ENCODE measurements at regions not wholly inside any gene's neighbourhood (a gene's known extent, or its start where the extent isn't known, plus 50 kb on each side); places are given as distances from the start of the nearest gene placed in this dataset.

DNA sequence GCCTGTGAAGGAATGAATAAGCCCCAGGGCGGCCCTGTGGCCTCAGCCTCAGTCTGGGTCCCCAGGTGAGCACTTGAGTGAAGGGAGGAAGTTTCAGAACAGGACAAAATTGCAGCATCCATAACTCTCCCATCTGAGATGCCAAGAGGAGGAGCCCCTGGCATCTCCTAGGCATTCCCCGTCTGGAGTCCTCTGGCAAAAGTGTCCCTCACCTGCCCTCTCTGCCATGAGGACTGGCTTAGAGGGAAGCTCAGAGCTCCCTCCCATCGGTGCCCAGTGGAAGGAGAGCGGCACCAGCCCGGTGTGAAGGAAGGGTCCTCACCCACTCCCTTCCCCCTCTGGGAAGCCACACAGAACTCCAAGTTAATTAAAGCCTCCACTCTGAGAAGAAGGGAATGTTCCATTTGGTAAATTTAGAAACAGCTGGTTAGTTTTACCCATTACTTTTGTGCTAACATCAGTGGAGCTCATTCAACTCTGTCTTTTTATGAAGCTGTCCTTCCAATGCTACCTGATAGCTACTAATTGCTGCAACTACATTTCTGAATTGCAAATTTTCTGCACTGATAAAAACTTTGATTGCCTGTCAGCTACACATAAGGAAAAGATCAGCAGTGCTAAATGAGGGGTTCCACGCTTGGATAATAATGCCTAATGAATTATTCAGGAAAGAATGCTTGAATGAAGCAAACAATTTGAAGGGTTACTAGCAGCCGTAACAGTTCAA, 123.3 kb upstream of the RCN1 start:
- H3K79me2 ChIP-seq (ENCODE audit: insufficient read depth, low read length) = no peaks in the 10 kb centered on the region
- H4K20me1 ChIP-seq (ENCODE audit: control insufficient read depth, insufficient read depth, insufficient read length) = no peaks in the 10 kb centered on the region
- H3K14ac ChIP-seq (ENCODE audit: insufficient read depth, low read length) = no peak overlapping the region
- H3T11ph ChIP-seq (ENCODE audit: low read length) = no peak overlapping the region
- no peaks in the 10 kb centered on the region for H3K9me3 ChIP-seq (ENCODE audit: control insufficient read depth, low read depth, low read length)
- peak overlapping the region in 1 of 3 experiments; percentile 70; a peak in 1 of 7 replicates for H3K27ac Mint-ChIP-seq
- H3K27me3 ChIP-seq (ENCODE audit: insufficient read depth, low read length) = no peaks in the 10 kb centered on the region; the same call in 1 of the 2 replicates
- H2AFZ ChIP-seq (ENCODE audit: low read length) = no peak overlapping the region
- H2BK120ac ChIP-seq (ENCODE audit: low read depth, low read length, poor library complexity, severe bottlenecking) = no peak overlapping the region
- no peak overlapping the region for H3K9ac ChIP-seq (ENCODE audit: extremely low read depth, insufficient read length, low read length)
- H3K4me1 Mint-ChIP-seq = no peaks in the 10 kb centered on the region
- WGBS (ENCODE audit: extremely low coverage, insufficient read length, low lambda C conversion rate) = no CpG with 5 or more reads among the region's 7 CpGs
- no peak overlapping the region for H3K27ac ChIP-seq (ENCODE audit: insufficient read length, low read depth, low read length)
- no peak overlapping the region for H3K23ac ChIP-seq (ENCODE audit: insufficient read length, low read depth, low read length)
- H4K91ac ChIP-seq (ENCODE audit: insufficient read length, low read depth, low read length) = no peak overlapping the region
- H2BK15ac ChIP-seq (ENCODE audit: low read depth, low read length) = no peak overlapping the region
- H3K9me3 Mint-ChIP-seq = peaks cover 16 to 21% of the 10 kb centered on the region in 2 experiments; a peak in 4 of 5 replicates
- no peak overlapping the region for H2BK20ac ChIP-seq (ENCODE audit: low read depth, low read length, poor library complexity, severe bottlenecking)
- no peaks in the 10 kb centered on the region for H3K4me1 ChIP-seq (ENCODE audit: insufficient read depth, low read length)
- no peaks in the 10 kb centered on the region for H3K23me2 ChIP-seq (ENCODE audit: insufficient read length, low read depth, low read length, poor library complexity, severe bottlenecking)
- H3K56ac ChIP-seq (ENCODE audit: insufficient read length, low read depth, low read length) = no peak overlapping the region
- H3K4ac ChIP-seq (ENCODE audit: low read depth, low read length) = no peak overlapping the region
- TF ChIP-seq CTCF (conservative IDR thresholded peaks at IDR 0.05) = no peak
- H4K8ac ChIP-seq (replicated peaks; ENCODE audit: insufficient read length, low read depth, low read length) = no peak overlapping the region
- H3K79me1 ChIP-seq (ENCODE audit: insufficient read depth, low read depth, low read length, poor library complexity, severe bottlenecking) = no peaks in the 10 kb centered on the region
- DNase-seq = no peak
- H3K18ac ChIP-seq (ENCODE audit: insufficient read length, low read depth, low read length) = no peak overlapping the region
- H3K27me3 Mint-ChIP-seq (ENCODE audit: low read depth) = peaks cover under 1% of the 10 kb centered on the region
- H2BK12ac ChIP-seq (ENCODE audit: insufficient read length, low read depth, low read length) = no peak overlapping the region
- H2AK5ac ChIP-seq (ENCODE audit: insufficient read length, low read length) = no peak overlapping the region
- peaks cover 4 to 19% (median 5%) of the 10 kb centered on the region in 3 experiments; a peak in 5 of 7 replicates for H3K36me3 Mint-ChIP-seq (ENCODE audit: insufficient read depth in 1 of 3, low read depth in 3 of 3)
- no peak overlapping the region for H2BK5ac ChIP-seq (ENCODE audit: insufficient read length, low read length)
- H3K4me2 ChIP-seq (ENCODE audit: insufficient read depth, insufficient read length, low read length) = no peak overlapping the region
- H3K4me3 Mint-ChIP-seq = no peak overlapping the region
- H4K5ac ChIP-seq (ENCODE audit: insufficient read length, low read depth, low read length) = no peak overlapping the region
